ENCODE measurements at regions not wholly inside any gene's neighbourhood (a gene's known extent, or its start where the extent isn't known, plus 50 kb on each side); places are given as distances from the start of the nearest gene placed in this dataset.

DNA sequence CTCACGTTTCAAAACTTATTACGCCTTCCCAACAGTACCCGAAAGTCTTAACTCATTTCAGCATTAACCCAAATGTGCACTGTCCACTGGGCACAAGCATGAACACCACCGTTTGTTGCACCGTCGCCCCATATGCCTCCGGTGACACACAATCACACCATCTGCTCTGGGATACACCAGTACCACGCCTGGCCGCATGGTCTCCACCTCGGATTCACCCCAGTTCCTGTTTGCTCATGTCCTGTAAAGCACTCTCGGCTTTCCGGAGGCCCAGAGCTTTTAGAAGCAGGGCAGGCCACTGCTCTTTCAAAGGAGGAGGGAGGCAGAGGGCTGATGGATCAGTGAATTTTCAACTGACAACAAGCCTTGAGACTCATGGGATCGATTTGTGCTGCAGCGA, 1570.0 kb upstream of the DEFB115 start:
- in situ Hi-C loops (cut with HindIII; ENCODE audit: low pct_ligation_motif_present, low sequenced_read_pairs): no loop called here
- TF ChIP-seq, protein P1, sequence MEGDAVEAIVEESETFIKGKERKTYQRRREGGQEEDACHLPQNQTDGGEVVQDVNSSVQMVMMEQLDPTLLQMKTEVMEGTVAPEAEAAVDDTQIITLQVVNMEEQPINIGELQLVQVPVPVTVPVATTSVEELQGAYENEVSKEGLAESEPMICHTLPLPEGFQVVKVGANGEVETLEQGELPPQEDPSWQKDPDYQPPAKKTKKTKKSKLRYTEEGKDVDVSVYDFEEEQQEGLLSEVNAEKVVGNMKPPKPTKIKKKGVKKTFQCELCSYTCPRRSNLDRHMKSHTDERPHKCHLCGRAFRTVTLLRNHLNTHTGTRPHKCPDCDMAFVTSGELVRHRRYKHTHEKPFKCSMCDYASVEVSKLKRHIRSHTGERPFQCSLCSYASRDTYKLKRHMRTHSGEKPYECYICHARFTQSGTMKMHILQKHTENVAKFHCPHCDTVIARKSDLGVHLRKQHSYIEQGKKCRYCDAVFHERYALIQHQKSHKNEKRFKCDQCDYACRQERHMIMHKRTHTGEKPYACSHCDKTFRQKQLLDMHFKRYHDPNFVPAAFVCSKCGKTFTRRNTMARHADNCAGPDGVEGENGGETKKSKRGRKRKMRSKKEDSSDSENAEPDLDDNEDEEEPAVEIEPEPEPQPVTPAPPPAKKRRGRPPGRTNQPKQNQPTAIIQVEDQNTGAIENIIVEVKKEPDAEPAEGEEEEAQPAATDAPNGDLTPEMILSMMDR (IDR thresholded peaks at IDR 0.05; ENCODE audit: low read depth, low read length, missing control alignments): no peak

DNA sequence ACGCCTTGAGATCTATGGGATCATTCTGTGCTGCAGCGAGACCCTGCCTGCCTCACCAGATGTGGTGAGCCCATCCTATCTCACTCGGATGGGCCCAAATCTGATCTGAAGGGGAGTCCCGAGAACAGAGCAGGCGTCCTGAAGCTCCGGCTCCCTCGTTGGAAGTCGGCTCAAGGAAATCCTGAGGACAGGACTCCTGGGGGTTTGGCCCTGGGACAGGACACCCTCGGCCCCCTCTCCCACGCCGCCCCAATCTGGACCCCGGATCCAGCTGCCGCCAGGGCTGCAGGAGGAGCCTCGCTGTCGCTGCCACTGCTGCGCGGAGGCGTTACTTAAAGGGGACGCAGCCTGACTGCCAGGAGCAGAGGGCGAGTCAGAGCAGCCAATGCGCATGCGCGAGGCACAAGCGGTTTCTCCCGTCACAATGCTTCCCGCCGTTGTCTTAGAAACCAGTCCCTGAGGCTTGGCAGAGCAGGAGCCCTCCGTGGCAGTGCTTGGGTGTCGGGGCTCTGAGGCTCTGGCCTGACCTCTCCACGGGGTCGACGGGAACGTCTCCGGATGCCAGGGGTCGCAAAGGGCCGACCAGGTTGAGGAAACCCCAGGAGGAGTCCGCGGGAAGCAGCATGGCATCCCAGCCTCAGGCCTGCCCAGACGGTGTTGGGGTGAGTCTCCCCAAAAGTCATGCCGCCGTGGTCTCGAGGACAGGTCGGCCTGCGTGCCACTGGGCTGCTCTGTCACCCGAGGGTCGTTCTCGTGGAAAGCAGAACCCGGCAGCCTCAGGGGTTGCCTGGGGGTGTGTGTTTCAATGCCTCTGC, 1567.8 kb upstream of the DEFB115 start:
- Histone ChIP-seq H3K36me3 (replicated peaks) (no peaks in the 10 kb centered on the region), H3K4me3 (ENCODE audit: low read depth, low read length) (no peak overlapping the region), H3K27ac (no peak overlapping the region), H3K27me3 (replicated peaks) (no peaks in the 10 kb centered on the region)
- TF ChIP-seq, protein P1 (IDR thresholded peaks at IDR 0.05; ENCODE audit: low read depth, low read length, missing control alignments): no peak
- DNase-seq: no peak
- in situ Hi-C loops (cut with HindIII; ENCODE audit: low pct_ligation_motif_present, low sequenced_read_pairs): no loop called here

More for the DNA sequence above, 1570.0 kb upstream of the DEFB115 start:
- H3K4me3 ChIP-seq (ENCODE audit: low read depth, low read length): no peak overlapping the region
- no peaks in the 10 kb centered on the region for H3K27me3 ChIP-seq (replicated peaks)
- no peaks in the 10 kb centered on the region for H3K36me3 ChIP-seq (replicated peaks)
- no peak for DNase-seq
- H3K27ac ChIP-seq: no peak overlapping the region

- in situ Hi-C loops (cut with HindIII; ENCODE audit: low pct_ligation_motif_present, low sequenced_read_pairs): no loop called here
- Histone ChIP-seq H3K27ac (no peak overlapping the region), H3K27me3 (replicated peaks) (no peaks in the 10 kb centered on the region), H3K4me3 (ENCODE audit: low read depth, low read length) (no peak overlapping the region), H3K36me3 (replicated peaks) (no peaks in the 10 kb centered on the region)
- no peak for DNase-seq
- TF ChIP-seq, protein P1 (IDR thresholded peaks at IDR 0.05; ENCODE audit: low read depth, low read length, missing control alignments): no peak
Observed at GRCh38 chr20:29690274-29690673, 1567.2 kb upstream of the DEFB115 start.

- H3K36me3 ChIP-seq (replicated peaks): no peaks in the 10 kb centered on the region
- H3K27ac ChIP-seq: no peak overlapping the region
- no peak overlapping the region for H3K4me3 ChIP-seq (ENCODE audit: low read depth, low read length)
- in situ Hi-C loops (cut with HindIII; ENCODE audit: low pct_ligation_motif_present, low sequenced_read_pairs): no loop called here
- H3K27me3 ChIP-seq (replicated peaks): no peaks in the 10 kb centered on the region
- no peak for DNase-seq
- TF ChIP-seq, protein P1 (IDR thresholded peaks at IDR 0.05; ENCODE audit: low read depth, low read length, missing control alignments): no peak
Observed at GRCh38 chr20:29740601-29740950, 1516.9 kb upstream of the DEFB115 start.

GRCh38 chr20:29740951-29741593, 1516.4 kb upstream of the DEFB115 start:
- H3K27ac ChIP-seq: no peak overlapping the region
- in situ Hi-C loops (cut with HindIII; ENCODE audit: low pct_ligation_motif_present, low sequenced_read_pairs): no loop called here
- H3K4me3 ChIP-seq (ENCODE audit: low read depth, low read length): no peak overlapping the region
- DNase-seq: no peak
- no peaks in the 10 kb centered on the region for H3K27me3 ChIP-seq (replicated peaks)
- no peaks in the 10 kb centered on the region for H3K36me3 ChIP-seq (replicated peaks)
- TF ChIP-seq, protein P1 (IDR thresholded peaks at IDR 0.05; ENCODE audit: low read depth, low read length, missing control alignments): no peak

All from brain microvascular endothelial cell (primary cell).